WTC11 (cell line): ENCODE measurements at regions not wholly inside any gene's neighbourhood (a gene's known extent, or its start where the extent isn't known, plus 50 kb on each side); places are given as distances from the start of the nearest gene placed in this dataset.

Experiments used
- ATAC-seq: fragments of 200-7000 bp; cut with Tn5 transposase; 2 replicates; pipeline ENCODE4 v1.10.0; 2021; ENCODE audit warnings: mild to moderate bottlenecking, moderate library complexity
- CTCF ChIA-PET: fragments of 300-600 bp; sonication (Branson Sonifier 250); formaldehyde crosslinking; loops from one replicate; lab custom pipeline; 2021; ENCODE audit warnings: antibody characterized with exemption; lab: Charles Lee
- POLR2A ChIA-PET: fragments of 350-600 bp; sonication (Branson Sonifier 250); formaldehyde crosslinking; loops from one replicate; lab custom pipeline; 2021; ENCODE audit warnings: antibody characterized with exemption; lab: Charles Lee
- DNase-seq: peaks from one replicate; pipeline ENCODE4 v3.0.0; 2021; ENCODE audit warnings: low spot score
- H3K27ac Mint-ChIP-seq: 2 replicates; pipeline ENCODE4 v1.8.0; 2021; ENCODE audit warnings: mixed read lengths
- H3K27me3 Mint-ChIP-seq: 2 replicates; pipeline ENCODE4 v1.8.0; 2021; ENCODE audit warnings: low read depth, mild to moderate bottlenecking, moderate library complexity, mixed read lengths
- H3K36me3 Mint-ChIP-seq: 2 replicates; pipeline ENCODE4 v1.8.0; 2021; ENCODE audit warnings: mixed read lengths
- H3K4me1 Mint-ChIP-seq: 2 replicates; pipeline ENCODE4 v1.8.0; 2022; ENCODE audit warnings: mixed read lengths
- H3K4me3 Mint-ChIP-seq: 2 replicates; pipeline ENCODE4 v1.8.0; 2021; ENCODE audit warnings: mild to moderate bottlenecking, moderate library complexity, mixed read lengths
- H3K9me3 Mint-ChIP-seq: 2 replicates; pipeline ENCODE4 v1.8.0; 2021; ENCODE audit warnings: mixed read lengths
- ATF1 ChIP-seq: sonication (generic); formaldehyde crosslinking; IDR thresholded peaks from 2 replicates; pipeline ENCODE4 v1.8.1; 2023; ENCODE audit warnings: mild to moderate bottlenecking, moderate library complexity, missing genetic modification reagents
- CREB1 ChIP-seq: sonication (generic); formaldehyde crosslinking; IDR thresholded peaks from 2 replicates; pipeline ENCODE4 v1.8.0; 2023; ENCODE audit warnings: mild to moderate bottlenecking, missing genetic modification reagents
- ELF4 ChIP-seq: sonication (generic); formaldehyde crosslinking; IDR thresholded peaks from 2 replicates; pipeline ENCODE4 v1.8.1; 2022; ENCODE audit warnings: low read depth, mild to moderate bottlenecking, moderate library complexity, missing genetic modification reagents
- ESRRA ChIP-seq: sonication (generic); formaldehyde crosslinking; IDR thresholded peaks from 2 replicates; pipeline ENCODE4 v1.8.1; 2022; ENCODE audit warnings: mild to moderate bottlenecking, missing genetic modification reagents, borderline replicate concordance
- ETV6 ChIP-seq: sonication (generic); formaldehyde crosslinking; IDR thresholded peaks from 2 replicates; pipeline ENCODE4 v1.8.1; 2022; ENCODE audit warnings: mild to moderate bottlenecking, missing genetic modification reagents
- GTF2I ChIP-seq: fragments of 250-450 bp; sonication (Bioruptor Pico); conservative IDR thresholded peaks from 2 replicates; pipeline ENCODE4 v1.4.0; 2021; ENCODE audit warnings: mild to moderate bottlenecking
- HMGXB4 ChIP-seq: sonication (generic); formaldehyde crosslinking; IDR thresholded peaks from 2 replicates; pipeline ENCODE4 v1.8.1; 2023; ENCODE audit warnings: mild to moderate bottlenecking, moderate library complexity, missing genetic modification reagents
- IRF2 ChIP-seq: sonication (generic); formaldehyde crosslinking; IDR thresholded peaks from 2 replicates; pipeline ENCODE4 v1.8.0; 2022; ENCODE audit warnings: low read depth, missing genetic modification reagents, borderline replicate concordance
- NFATC4 ChIP-seq: fragments of 250-450 bp; sonication (Bioruptor Pico); IDR thresholded peaks from 2 replicates; pipeline ENCODE4 v1.9.0; 2021; ENCODE audit warnings: mild to moderate bottlenecking
- PRDM15 ChIP-seq: sonication (generic); formaldehyde crosslinking; IDR thresholded peaks from 2 replicates; pipeline ENCODE4 v1.8.0; 2022; ENCODE audit warnings: missing genetic modification reagents
- RELA ChIP-seq: sonication (generic); formaldehyde crosslinking; IDR thresholded peaks from 2 replicates; pipeline ENCODE4 v1.8.1; 2022; ENCODE audit warnings: missing genetic modification reagents, mild to moderate bottlenecking, borderline replicate concordance
- ZNF671 ChIP-seq: fragments of 250-450 bp; sonication (Bioruptor Pico); IDR thresholded peaks from 2 replicates; pipeline ENCODE4 v1.8.0; 2021; ENCODE audit warnings: mild to moderate bottlenecking
- TF ChIP-seq, protein P1 (sequence below): fragments of 250-450 bp; sonication (Bioruptor Pico); IDR thresholded peaks from 2 replicates; pipeline ENCODE4 v1.9.0; 2021; ENCODE audit warnings: mild to moderate bottlenecking
- TF ChIP-seq, protein P2 (sequence below): fragments of 250-450 bp; sonication (Bioruptor Pico); IDR thresholded peaks from 2 replicates; pipeline ENCODE4 v1.8.0; 2021; ENCODE audit warnings: mild to moderate bottlenecking

GRCh38 chr15:91469632-91470567 is 369.8 kb downstream of the SV2B start:
- DNase-seq (no peak), ATAC-seq (no peak)
- TF ChIP-seq PRDM15 = no peak
- CTCF ChIA-PET = no interaction called here
- H3K9me3 Mint-ChIP-seq = no peaks in the 10 kb centered on the region
- H3K4me3 Mint-ChIP-seq = no peak overlapping the region
- POLR2A ChIA-PET = no interaction called here
- no peaks in the 10 kb centered on the region for H3K4me1 Mint-ChIP-seq
- H3K27me3 Mint-ChIP-seq = no peaks in the 10 kb centered on the region
- no peak overlapping the region for H3K27ac Mint-ChIP-seq
- no peaks in the 10 kb centered on the region for H3K36me3 Mint-ChIP-seq

GRCh38 chr15:91471468-91471867 is 371.4 kb downstream of the SV2B start:
- TF ChIP-seq ATF1 (CRISPR knock-in tag) = no peak
- no peak for TF ChIP-seq HMGXB4
- ATAC-seq = no peak
- Mint-ChIP-seq H3K27ac (no peak overlapping the region), H3K9me3 (no peaks in the 10 kb centered on the region), H3K36me3 (no peaks in the 10 kb centered on the region), H3K27me3 (no peaks in the 10 kb centered on the region), H3K4me1 (no peaks in the 10 kb centered on the region), H3K4me3 (no peak overlapping the region)
- DNase-seq = no peak
- CTCF ChIA-PET = no interaction called here
- POLR2A ChIA-PET = no interaction called here

- POLR2A ChIA-PET = no interaction called here
- no peaks in the 10 kb centered on the region for H3K9me3 Mint-ChIP-seq
- H3K27me3 Mint-ChIP-seq = no peaks in the 10 kb centered on the region
- CTCF ChIA-PET = no interaction called here
- ATAC-seq (no peak), DNase-seq (no peak)
- TF ChIP-seq ZNF671 (no peak), GTF2I (no peak), ELF4 (CRISPR knock-in tag) (no peak), CREB1 (CRISPR knock-in tag) (no peak), ESRRA (CRISPR knock-in tag) (no peak), ETV6 (CRISPR knock-in tag) (no peak), NFATC4 (CRISPR knock-in tag) (no peak)
- TF ChIP-seq, protein P1, sequence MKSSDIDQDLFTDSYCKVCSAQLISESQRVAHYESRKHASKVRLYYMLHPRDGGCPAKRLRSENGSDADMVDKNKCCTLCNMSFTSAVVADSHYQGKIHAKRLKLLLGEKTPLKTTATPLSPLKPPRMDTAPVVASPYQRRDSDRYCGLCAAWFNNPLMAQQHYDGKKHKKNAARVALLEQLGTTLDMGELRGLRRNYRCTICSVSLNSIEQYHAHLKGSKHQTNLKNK = no peak
- no peak overlapping the region for H3K4me3 Mint-ChIP-seq
- no peak overlapping the region for H3K27ac Mint-ChIP-seq
- no peaks in the 10 kb centered on the region for H3K36me3 Mint-ChIP-seq
- H3K4me1 Mint-ChIP-seq = no peaks in the 10 kb centered on the region
Observed at GRCh38 chr15:91472316-91472756, 372.3 kb downstream of the SV2B start.

- no peaks in the 10 kb centered on the region for H3K9me3 Mint-ChIP-seq
- H3K27ac Mint-ChIP-seq = no peak overlapping the region
- ChIA-PET CTCF (no interaction called here), POLR2A (no interaction called here)
- DNase-seq (no peak), ATAC-seq (no peak)
- H3K4me1 Mint-ChIP-seq = no peaks in the 10 kb centered on the region
- H3K36me3 Mint-ChIP-seq = no peaks in the 10 kb centered on the region
- TF ChIP-seq RELA (CRISPR knock-in tag) (no peak), IRF2 (CRISPR knock-in tag) (no peak), ATF1 (CRISPR knock-in tag) (no peak)
- TF ChIP-seq, protein P2, sequence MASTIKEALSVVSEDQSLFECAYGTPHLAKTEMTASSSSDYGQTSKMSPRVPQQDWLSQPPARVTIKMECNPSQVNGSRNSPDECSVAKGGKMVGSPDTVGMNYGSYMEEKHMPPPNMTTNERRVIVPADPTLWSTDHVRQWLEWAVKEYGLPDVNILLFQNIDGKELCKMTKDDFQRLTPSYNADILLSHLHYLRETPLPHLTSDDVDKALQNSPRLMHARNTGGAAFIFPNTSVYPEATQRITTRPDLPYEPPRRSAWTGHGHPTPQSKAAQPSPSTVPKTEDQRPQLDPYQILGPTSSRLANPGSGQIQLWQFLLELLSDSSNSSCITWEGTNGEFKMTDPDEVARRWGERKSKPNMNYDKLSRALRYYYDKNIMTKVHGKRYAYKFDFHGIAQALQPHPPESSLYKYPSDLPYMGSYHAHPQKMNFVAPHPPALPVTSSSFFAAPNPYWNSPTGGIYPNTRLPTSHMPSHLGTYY (CRISPR knock-in tag) = no peak
- H3K27me3 Mint-ChIP-seq = no peaks in the 10 kb centered on the region
- no peak overlapping the region for H3K4me3 Mint-ChIP-seq
Observed at GRCh38 chr15:91473894-91474545, 374.0 kb downstream of the SV2B start.
